TTC549 (cell line): ENCODE measurements at regions not wholly inside any gene's neighbourhood (a gene's known extent, or its start where the extent isn't known, plus 50 kb on each side); places are given as distances from the start of the nearest gene placed in this dataset.
"Not testable (repeated sequence)": the region's sequence is repeated elsewhere in the genome, so short reads cannot be mapped to it uniquely, and the experiment has no call there.

Experiments
- FAIRE-seq: peaks from 2 replicates; lab custom pipeline; 2012; peaks lifted over from hg19 to GRCh38; lab: Jason Lieb, UNC

GRCh38 chr13:38147050-38147449 lies 202.6 kb upstream of the UFM1 start:
- no peak for FAIRE-seq

DNA sequence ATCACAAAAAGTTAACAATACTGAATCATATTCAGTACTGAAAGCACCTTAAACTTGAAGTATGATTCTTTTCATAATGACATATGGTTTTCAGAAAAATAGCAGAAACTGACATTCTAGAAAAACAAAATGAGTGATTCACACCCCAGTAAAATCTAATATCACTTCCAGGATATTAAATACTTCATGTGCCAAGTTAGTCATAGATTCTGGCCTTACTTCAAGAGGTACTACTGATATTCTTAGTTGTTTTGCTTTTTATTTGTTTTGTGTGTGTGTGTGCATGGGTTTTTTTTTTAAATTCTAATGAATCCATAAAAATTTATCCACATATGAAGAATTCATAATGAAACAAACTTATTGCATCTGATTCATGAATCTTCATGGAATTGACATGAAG lies 207.9 kb upstream of the UFM1 start:
- FAIRE-seq: no peak

GRCh38 chr13:38135592-38135991 lies 214.1 kb upstream of the UFM1 start:
- FAIRE-seq: no peak

GRCh38 chr13:38121267-38121666 lies 228.4 kb upstream of the UFM1 start:
- FAIRE-seq: no peak

- FAIRE-seq: no peak
These were observed 234.3 kb upstream of the TRPC4 start for GRCh38 chr13:38103851-38104250.

- no peak for FAIRE-seq
These were observed 230.2 kb upstream of the TRPC4 start for GRCh38 chr13:38099751-38100150.

GRCh38 chr13:38093425-38093824 lies 223.9 kb upstream of the TRPC4 start:
- FAIRE-seq: no peak

DNA sequence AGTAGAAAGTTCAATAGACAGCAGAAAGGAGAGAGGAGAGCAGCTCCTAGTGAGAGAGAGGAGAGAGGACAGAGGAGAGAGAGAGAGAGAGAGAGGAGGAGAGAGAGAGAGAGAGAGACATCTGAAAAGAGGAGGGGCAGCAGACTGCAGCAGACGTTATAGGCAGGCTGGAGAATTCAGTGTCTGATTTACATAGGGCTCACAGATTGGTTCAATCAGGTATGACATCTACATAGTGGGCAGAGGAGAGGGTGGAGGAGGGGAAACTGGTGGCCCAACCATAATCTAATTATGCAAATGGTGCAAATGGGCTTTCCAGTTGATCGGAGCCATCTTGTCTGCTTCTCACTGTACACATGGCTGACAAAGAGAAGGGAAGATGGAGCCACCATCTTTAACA lies 221.3 kb upstream of the TRPC4 start:
- FAIRE-seq: no peak

GRCh38 chr13:38086721-38087120 lies 217.1 kb upstream of the TRPC4 start:
- FAIRE-seq: no peak

GRCh38 chr13:38086013-38086412 lies 216.4 kb upstream of the TRPC4 start:
- no peak for FAIRE-seq

DNA sequence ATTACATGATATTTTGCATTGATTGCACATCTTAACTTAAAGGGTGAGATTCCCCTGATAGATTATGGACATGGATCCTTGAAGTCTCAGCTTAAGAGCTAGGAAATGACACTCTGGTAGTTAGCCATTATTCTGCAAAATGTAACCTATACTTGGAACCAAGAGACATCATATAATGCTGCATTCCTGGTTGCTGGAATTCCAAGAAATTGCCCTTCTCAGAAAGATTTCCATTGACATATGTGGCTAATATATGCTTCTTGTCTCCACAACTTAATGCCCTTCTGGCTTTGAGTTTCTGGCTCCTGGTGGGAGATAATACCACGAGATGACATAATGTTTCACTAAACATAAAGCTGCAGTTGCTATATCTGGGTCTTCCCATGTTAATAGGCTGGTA lies 204.4 kb upstream of the TRPC4 start:
- no peak for FAIRE-seq

- no peak for FAIRE-seq
These were observed 203.1 kb upstream of the TRPC4 start for GRCh38 chr13:38072696-38073095.

DNA sequence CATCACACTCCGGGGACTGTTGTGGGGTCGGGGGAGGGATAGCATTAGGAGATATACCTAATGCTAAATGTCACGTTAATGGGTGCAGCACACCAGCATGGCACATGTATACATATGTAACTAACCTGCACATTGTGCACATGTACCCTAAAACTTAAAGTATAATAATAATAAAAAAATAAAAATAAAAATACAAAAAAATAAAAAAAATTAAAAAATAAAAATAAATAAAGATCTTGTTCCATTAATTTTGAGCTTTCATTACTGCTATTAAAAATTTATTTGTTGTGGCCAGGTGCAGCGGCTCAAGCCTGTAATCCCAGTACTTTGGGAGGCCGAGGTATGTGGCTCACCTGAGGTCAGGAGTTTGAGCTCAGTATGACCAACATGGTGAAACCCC lies 201.8 kb upstream of the TRPC4 start:
- not testable (repeated sequence) for FAIRE-seq

DNA sequence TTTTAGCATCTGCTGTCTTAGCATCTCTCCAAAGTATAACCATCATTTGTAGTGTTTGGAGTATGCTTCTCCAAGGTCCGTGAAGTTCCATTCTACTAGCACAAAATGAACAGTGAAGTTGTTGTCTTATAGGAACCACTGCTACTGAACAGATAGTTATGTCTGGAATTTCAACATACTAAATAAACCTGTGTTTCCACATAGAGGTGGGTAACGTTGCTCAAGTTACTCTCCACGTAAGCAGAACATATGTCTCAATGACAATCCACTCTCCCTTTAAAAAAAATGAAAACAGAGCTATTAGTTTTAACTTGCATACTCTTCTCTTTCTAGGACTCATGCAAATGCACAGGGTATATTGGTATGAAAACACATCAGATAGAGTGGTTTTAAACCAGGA lies 184.3 kb upstream of the TRPC4 start:
- no peak for FAIRE-seq

DNA sequence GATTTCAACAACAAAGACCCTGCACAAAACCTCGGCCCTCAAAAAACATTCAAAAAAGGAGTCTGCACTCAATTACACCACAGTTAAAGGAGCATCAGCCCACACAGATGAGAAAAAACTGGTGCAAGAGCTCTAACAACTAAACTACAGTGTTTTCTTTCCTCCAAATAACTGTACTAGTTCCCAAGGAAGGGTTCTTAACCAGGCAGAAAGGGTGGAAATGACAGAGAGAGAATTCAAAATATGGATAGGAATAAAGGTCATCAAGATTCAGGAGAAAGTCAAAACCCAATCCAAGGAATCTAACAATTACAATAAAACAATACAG lies 176.4 kb upstream of the TRPC4 start:
- no peak for FAIRE-seq

DNA sequence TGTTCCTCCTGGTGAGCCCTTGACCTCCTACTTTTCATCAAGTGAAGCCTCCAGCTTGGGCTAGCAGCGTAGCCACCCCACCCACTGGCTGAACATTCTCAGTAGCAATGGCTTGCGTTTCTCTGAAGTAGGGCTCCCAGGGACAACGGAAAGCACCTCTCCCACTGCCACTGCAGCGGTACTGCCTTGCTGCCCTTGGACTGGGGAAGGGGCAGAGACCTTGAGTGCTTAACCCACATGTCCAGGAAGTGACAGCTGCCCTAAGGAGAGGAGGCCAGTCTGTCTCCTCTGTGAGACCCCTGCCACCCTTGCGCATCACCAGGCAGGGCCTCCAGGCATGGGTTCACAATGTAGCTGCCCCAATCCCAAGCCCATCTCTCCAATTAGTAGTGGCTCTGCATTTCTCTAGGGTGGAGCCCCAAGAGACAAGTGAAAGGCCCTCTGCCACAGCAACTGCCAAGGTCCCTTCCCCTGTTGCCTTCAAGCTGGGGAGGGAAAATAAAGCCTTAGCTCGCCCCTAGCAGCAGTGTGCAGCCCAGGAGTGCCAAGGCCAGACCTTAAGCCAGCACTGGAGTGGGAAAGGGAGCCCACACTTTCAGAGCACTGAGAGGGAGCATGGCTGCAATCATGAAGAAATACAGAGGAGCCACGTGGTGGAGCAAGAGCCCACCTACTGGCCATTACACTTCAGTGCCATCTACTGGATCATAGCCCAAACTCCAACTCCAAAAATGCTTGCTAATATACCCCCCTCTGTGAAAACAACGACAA lies 175.9 kb upstream of the TRPC4 start:
- no peak for FAIRE-seq

- FAIRE-seq: no peak
These were observed 174.5 kb upstream of the TRPC4 start for GRCh38 chr13:38044067-38044466.

- no peak for FAIRE-seq
These were observed 173.2 kb upstream of the TRPC4 start for GRCh38 chr13:38042771-38043170.

GRCh38 chr13:38024431-38024830 lies 154.9 kb upstream of the TRPC4 start:
- FAIRE-seq: no peak

- no peak for FAIRE-seq
These were observed 147.7 kb upstream of the TRPC4 start for GRCh38 chr13:38017320-38017719.

DNA sequence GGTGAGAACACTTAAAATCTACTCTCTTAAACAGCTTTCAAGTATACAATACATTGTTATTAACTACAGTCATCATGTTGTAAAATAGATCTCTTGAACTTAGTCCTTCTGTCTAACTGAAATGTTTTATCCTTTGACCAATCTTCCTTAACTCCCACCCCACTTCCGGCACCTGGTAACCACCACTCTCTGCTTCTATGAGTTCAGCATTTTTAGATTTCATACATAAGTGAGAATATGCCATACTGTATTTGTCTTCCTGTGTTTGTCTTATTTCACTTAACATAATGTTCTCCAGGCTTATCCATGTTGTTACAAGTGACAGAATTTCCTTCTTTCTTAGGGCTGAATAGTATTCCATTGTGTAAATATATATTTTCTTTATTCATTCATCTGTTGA lies 144.1 kb upstream of the TRPC4 start:
- no peak for FAIRE-seq

DNA sequence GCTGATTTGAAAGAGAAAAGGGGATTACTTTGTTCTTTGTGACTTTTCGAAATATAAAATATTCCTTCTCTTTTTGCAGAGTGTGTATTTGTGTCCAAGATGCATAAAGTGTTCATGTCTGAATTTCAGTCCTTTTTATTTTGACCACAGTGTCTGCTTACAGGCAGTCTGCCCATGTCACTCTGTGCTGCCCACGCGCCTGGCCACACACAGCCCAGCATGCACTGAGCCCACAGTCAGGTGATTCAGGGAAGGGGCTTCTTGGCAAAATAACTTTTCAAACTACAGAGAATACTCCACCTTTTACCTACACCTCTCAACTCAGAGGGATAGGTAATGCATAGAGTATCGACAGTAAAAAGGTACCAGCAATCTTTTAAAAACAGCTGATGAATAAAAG lies 142.5 kb upstream of the TRPC4 start:
- no peak for FAIRE-seq

DNA sequence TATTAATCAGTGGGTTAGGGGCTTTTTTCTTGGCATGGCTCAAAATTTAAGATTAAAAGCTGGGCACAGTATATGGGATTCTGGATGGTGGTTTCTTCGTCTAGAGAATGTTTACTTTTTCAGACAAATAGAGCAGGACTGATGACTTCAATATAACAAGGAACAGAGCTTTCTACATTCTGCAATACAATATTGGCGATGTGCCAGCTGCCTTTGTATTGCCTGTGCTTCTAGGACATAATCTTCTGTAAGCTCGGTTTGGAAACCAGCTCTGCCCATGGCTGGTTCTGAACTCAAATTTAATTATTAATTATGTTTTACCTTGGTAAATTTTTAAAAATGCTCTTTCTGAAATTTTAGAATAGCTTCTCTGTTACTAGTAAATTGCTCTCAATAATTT lies 139.1 kb upstream of the TRPC4 start:
- no peak for FAIRE-seq

DNA sequence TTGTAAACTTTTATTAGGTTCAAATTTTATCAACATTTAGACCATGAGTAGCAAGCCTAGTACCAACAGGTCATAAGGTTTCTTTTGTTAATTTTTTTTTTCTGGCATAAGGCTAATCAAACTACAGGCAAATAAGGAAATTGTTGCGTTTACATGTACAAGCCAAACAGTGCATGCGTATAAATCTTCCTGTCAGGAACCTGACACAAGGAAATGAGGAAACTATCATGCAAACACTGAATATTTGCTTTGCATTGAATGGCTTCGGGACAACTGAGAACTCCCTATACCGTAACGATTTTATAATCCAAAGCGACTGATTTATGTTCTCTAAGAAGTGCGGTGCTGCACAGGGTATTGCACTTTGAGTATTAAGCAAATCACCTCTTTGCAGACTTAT lies 133.0 kb upstream of the TRPC4 start:
- no peak for FAIRE-seq

- no peak for FAIRE-seq
These were observed 128.1 kb upstream of the TRPC4 start for GRCh38 chr13:37997641-37998040.
